HG03460 (cell line): ENCODE measurements at regions not wholly inside any gene's neighbourhood (a gene's known extent, or its start where the extent isn't known, plus 50 kb on each side); places are given as distances from the start of the nearest gene placed in this dataset.
"Not testable (repeated sequence)": the region's sequence is repeated elsewhere in the genome, so short reads cannot be mapped to it uniquely, and the experiment has no call there.

ENCODE experiments used
- ATAC-seq: cut with Tn5 transposase; IDR thresholded peaks from one replicate; pipeline ENCODE4 v1.9.1; 2021; ENCODE audit not compliant: unreplicated experiment

DNA sequence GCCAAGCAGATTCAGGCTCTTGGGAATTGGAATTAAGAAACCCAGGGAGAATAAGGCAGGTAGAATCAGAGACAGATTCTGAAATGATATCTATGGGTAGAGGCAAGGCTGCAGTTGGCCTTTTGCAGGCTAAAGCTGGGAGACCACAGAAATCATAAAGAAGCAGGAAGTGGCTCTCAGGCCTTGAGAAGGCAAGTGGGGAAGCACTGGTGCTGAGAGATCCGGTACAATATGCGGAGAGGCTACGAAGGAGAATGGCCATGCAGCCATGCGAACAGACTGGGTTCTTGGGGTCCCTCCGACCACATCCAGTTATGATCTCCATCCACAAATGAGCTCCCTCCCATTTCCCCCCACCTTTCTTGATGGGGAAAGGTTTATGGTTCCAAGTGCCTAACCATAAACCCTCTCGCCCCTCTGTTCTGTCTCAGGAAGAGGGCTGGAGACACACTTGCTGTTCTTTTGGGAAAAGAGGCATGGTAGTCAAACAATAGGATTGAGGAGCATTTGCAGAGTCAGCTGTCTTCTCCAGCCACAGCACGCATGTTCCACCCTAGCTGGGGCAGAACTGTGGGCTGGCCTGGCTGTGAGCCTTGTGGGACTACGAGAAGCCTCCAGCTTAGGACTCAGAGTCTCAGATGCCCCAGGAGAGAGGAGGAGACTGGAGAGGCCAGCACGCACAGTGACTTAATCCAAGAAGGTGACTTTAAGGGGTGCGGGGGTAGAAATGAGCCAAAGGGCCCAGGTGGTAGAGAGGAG is 99.6 kb downstream of the RPLP1 start:
- no peak for ATAC-seq

DNA sequence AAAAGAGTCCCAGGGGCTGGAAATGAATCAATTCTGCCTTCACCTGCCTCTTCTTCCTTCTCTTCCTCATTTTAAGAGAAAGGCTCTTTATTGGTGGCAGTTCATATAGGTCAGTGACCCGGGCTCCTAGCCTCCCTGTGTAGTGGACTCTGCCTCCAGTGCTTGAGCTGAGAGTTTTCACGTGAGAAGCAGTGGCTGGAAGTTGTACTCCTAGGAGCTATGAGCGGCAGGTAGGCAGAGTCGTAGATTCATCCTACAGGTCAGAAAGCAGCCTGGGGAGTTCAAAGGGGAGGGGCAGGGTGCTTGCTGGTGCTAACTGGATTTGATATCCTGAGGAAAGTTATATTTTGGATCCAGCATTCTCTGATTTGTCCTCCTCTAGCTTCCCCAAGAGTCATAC is 101.1 kb downstream of the RPLP1 start:
- no peak for ATAC-seq

DNA sequence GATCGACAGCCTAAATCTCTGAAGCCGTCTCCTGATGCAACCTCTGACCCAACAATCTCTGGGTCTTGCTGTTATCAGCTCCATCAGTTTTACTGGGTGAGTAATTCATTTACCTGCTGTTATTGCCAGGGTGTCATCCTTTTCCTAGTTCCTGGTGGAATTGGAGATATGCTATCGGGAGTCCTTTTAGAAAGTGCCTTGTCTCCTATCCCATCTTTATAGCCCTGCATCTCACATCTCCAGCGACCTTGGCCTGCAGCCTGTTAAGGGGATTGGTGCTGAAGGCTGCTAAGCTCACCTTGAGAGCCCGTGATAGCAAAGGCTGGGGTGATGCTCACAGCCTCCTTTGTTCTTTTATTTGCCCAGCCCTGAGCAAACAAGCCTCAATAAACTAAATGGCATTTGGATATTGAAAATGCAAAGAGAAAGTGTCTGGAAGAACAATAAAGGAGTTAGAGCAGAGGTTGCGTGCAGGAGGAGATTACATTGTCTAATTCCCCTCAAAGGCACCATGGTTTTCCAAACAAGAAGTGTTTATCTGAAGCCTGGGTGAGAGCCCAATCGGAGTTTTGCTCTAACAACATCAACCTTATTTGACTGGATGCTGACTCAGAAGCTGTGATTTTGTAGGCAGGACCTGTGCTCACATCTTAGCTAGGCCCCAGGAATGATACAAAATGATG is 101.8 kb downstream of the RPLP1 start:
- ATAC-seq = no peak

DNA sequence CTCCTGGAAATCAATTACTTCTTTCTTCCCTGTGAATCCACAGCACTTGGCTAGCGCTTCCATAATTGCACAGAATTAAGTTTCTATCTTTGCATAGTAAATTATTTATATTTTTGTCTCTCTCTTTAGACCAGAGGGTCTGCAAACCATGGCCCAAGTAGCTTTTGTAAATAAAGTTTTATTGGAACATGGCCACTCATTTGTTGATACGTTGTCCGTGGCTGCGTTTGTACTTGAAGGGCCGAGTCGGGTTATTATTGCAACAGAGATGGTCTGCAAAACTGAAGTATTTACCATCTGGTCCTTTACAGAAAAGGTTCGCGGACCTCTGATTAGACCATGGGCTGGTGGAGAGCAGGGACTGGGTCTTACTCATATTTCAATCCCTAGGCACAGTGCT is 102.5 kb downstream of the RPLP1 start:
- ATAC-seq = no peak

DNA sequence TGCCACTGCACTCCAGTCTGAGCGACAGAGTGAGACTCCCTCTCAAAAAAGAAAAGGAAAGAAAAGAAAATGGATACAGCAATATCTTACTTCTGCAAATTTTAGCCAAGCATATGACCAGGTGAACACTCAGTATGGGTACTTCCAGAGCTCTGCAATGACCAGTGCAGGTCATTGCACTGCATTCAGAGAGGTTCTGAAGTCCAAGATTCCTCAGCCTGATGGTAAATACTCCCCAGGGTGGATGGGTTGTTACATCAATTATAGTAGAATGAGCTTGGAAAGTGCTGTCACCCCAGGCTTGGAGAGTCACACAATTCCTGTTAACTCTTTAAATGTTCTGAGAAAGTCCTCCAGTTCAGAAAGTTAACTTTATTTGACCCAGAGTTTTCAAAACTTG is 103.7 kb downstream of the RPLP1 start:
- ATAC-seq = no peak

DNA sequence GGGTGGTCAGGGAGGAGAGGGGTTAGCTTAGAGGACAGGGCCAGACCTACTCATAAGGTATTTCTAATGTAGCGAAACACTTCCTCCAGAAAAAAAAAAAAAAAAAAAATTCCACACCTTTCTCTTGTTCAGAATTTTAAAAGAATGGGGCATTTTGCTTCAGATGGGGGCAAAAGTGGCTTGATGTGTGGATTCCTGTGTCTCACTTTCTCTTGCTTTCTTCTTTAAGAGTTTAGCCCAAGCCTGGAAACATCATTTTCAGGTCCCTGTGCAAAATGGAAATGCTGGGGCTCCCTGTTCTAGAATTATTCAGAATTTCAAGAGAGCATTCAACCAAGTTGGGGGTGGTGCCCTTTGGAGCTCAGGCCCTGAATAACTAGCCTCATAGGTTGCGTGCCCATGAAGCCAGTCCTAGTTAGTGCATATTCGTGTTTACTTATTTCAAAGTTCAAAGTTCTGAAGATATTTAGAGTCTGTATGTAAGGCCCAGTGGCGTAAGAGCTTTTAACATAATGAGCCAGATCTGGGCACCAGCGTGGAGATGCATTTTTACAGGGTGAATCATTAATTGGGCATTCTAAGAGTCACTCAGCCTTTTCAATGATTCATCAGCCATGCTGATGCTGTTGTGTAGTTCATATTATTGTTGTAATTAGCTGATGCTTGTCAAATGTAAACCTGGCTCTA is 104.5 kb downstream of the RPLP1 start:
- no peak for ATAC-seq

DNA sequence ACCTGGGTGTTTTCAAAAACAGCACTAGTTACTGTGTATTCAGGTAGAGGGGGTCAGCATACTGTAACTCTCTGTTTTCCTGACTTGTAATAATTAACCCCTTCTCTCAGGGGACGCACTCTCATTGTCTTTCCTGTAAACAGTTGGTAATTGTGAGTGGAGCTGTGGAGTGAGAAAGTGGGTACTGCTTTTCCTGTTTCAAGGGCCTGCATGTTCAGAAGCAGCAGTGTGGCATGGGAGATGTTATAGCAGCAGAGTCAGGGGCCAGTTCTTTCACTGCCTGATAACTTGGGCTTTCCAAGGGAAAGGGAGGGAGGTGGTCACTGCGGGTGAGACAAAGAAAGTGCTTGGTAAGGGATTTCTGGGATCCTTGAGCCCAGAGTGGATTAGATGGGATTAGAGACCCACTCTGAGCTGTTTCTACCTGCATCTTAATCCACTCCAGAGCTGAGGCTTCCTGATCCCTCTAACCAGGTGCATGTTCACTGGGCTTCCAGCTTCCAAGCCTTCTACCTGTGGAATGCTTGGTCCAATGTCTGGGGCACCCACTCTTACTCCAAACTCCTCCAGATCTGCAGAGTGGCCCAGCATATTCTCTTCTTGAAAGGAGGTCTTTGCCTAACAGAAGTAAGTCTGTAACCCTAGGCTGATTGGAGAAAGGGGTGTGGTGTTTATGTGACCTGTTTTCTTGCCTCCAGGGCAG is 105.2 kb downstream of the RPLP1 start:
- no peak for ATAC-seq

DNA sequence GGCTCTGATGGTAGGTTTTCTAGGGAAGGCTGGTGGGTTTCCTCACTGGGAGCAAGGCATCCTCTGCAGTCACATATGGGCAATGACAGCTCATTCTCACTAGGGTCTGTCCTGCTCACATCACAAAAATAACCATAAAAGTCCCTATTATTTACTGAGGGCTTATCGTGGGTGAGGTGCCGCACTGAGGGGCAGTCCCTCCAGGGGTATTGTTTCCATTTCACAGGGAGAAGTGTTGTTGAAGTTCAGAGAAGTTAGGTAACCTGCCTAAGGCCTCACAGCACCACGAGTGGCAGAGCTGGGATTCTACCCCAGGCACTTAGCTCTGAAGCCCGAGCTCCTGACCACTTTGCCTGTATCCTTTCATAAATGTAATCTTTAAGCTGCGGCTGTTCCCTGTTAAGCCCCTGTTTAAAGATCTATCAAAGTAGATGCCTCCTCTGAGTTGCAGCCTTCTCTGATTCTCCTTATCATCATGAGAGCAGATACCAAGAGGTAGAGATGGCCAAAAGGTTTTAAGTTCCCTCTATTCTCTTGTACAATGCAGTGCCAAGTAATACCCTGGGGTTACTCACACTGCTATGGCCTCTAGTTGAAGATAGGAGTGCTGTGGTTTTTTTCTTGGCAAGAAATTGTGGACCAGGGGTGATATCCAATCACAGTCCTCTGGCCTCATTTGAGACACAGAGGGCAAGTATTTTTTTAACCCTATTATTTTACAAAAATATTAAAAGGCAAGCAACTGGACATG is 107.0 kb downstream of the RPLP1 start:
- no peak for ATAC-seq

DNA sequence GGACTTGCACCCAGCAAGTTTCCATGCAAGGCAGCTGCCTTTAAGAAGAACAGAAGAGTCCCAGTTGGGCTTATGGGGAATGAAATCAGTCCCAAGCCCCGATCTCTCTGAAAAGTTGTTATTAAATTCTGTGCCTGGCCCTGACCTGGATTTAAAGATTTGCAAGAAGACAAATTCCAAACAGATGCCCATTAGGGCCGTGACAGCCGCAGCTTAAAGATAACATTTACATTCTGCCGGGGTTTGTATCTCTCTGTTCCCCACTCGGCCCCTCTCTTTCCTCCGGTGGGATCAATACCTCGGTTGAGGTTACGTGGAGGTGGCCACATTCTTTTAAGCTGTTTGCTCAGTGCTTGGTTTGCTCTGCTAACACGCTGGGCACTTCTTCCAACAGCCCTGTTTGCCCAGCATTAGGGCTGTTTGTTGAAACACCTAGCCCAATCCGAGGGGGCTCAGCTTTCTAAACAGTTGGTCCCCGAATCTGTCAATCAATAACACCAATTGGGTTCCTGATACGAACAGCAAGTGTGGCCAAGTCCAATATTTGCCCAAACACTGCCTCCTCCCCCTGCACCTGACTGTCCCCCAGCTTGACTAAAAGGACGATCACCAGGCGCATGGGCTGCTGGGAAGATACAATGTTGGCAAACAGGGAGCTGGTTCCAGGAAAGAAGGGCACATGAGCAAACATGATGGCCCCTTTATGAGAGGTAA is 108.6 kb downstream of the RPLP1 start:
- no peak for ATAC-seq

DNA sequence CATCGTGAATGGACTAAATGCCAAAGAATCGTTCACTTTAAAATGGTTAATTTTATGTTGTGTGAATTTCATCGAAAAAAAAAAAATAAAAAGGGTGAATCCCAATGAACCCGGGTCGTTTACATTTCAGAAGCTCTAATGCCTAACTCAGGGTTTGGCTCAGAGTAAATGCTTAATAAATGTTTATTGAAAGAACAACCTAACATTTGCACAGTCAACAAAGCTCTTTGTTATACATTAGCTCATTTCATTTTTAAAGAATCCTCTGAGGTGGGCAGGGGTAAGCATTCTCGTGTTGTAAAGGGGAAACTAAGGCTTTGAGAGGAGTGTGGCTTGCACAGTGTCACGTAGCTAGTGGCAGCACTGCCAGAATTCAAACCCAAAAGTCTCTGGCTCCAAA is 109.5 kb downstream of the RPLP1 start:
- no peak for ATAC-seq

DNA sequence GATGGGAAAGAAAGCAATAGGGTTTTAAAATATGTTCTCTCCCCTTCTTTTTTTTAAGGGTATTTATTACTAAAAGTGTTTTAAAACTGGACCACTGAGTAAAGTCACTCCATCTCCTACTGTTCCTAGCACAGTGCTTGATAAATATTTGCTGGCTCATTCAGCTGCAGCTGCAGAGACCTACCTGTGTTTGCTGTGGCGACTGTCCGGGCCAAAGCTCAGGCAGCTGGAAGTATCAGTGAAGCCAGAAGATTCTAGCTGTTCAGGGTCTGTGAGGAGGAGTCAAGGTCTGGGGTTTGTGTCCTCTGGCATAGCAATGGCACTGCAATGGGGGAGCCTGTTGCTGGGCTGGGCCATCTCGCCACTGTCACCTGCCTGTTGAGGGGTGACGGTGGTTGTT is 109.9 kb downstream of the RPLP1 start:
- no peak for ATAC-seq

DNA sequence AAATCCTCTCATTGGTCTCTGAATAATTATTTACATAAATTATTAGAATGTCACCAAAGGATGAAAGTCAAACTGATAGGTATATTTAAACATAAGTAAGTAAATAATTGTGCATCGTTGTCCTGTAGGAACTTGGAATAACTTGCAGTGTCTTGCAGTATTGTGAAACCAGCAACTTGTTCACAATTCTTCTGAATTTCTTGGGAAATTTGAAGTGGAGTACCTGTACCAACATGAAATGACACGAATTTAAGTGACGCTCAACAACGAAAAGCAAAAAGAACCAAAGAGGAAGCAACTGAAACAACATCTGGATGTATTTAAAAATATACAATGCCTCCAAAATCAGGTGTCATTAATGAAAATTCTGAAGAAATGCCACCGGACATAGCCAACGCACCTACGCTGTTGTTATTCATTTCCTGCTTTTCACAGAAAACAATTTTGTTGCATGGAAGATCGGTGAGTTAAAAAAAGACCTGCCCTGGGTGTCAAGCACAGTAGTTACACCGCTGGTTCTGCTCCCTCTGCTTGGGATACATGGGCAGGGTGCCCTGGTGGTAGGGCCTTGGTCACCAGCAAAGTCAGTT is 112.5 kb downstream of the RPLP1 start:
- no peak for ATAC-seq

DNA sequence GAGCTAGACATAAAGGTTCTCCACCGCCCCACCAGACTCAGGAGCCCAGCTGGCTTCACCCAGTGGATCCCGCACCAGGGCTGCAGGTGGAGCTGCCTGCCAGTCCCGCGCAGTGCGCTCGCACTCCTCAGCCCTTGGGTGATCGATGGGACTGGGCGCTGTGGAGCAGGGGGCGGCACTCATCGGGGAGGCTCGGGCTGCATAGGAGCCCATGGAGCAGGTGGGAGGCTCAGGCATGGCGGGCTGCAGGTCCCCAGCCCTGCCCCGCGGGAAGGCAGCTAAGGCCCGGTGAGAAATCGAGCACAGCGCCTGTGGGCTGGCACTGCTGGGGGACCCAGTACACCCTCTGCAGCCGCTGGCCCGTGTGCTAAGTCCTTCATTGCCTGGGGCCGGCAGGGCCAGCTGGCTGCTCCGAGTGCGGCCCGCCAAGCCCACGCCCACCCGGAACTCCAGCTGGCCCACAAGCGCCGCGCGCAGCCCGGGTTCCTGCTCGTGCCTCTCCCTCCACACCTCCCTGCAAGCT is 114.7 kb downstream of the RPLP1 start:
- ATAC-seq = not testable (repeated sequence)

DNA sequence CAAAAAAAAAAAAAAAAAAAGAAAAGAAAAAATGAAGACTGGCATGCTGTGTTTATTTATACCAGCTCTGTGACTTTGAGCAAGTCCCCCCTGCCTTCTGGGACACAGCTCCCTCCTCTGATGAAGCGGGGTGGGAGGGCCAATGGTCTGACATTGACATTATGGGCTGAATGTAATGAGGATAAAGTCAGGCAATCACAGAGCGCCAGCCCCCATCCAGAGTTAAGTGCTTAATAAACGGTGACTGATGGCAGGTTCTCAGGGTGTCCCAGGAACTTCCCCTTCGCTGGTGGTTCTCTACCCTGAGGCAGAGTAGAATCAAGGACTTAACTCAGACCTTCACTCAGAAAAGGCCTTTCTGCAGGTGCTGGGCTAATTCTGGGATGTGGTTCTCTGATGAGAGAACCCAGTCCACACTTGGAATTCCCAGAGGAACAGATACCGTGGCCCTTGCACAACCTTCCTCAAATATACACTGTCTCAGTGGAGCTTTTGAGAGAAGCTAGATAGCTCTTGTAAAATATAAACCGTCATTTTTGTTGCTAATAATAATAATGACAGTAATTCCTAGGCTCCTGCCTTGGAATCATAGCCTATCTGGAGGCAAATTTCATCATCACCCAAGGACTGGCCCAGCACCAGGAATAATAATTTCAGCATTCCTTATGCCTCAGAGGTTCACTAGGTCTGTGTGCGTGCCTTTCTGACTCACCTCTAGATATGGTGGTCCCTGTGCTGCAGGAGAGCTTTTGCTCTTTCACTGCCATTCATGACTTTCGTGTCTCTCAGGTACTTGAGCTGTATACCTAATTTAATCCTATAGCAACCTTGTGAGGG is 115.8 kb downstream of the RPLP1 start:
- ATAC-seq = no peak

DNA sequence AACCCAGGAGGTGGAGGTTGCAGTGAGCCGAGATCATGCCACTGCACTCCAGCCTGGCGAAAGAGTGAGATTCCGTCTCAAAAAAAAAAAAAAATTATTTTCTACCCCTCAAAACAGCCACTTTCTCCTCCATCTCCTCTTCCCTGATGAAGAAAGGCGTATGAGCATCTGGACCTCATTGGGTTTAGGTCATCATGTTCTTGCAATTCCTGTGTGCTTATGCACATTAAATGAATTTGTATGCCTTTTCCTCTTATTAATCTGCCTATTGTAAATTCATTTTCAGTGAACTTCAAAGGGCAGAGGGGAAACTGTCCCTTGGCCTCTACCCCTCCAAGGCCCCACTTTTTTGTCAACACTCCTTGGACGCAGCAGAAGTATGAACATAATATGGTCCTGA is 117.8 kb downstream of the RPLP1 start:
- ATAC-seq = no peak

DNA sequence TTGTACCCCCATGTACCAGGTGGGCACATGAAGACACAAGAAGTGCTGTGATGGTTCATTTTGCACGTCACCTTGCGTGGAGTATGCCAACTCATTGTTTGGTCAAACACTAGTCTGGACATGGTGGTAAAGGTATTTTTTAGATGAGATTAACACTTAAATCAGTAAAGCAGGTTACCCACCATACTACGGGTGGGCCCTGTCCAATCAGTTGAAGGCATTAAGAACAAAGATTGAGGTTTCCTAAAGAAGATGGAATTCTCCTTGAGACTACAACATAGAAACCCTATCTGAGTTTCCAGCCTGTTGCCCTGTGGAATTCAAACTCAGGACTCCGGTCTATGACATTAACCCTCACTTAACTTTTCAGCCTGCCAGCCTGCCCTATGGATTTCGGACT is 118.4 kb downstream of the RPLP1 start:
- ATAC-seq = no peak

DNA sequence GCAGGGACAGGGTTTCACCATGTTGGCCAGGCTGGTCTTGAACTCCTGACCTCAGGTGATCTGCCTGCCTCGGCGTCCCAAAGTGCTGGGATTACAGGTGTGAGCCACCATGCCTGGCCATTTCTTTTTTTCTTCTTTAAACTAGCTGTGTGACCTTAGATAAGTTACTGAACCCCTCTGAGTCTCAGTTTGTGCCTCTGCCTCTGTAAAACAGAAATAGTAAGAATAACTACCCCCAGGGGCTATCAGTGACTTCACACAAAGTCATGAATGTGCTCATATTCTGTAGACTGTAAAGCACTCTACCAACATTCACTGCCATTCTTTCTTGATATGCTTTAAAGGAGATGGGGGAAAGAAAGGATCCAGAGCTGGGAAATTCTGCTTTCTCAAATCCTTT is 120.7 kb downstream of the RPLP1 start:
- ATAC-seq = not testable (repeated sequence)

DNA sequence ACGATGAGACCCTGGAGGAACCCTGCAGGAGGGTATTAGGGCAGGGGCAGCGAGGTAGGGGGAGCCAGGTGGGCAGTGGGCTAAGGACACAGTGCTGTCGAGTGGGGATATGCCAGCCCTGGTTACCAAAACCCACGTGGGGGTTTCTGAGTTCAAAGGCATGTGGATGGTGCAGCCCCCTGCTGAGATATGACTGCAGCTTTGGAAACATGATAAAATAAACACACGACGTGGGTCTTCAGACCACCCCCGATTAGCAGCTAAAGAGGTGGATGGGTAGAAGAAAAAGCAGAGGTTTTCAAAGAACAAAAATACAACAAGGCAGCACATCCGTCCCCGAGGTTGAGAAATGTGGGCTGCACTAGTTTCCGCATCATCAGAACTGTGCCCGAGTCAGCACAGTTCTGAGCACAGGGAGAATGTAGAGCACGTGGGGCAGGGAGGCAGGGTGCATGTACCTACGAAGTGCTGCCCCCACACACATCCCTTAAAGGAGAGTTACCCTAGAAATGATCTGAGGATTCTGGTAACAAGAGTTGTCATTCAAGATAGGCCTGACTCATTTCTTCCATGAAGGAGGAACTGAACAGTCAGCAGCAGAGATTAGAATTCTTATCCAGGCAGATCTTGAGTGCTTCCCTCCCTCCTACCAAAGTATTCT is 121.3 kb downstream of the RPLP1 start:
- ATAC-seq = no peak
